Stimulated activated CD4-positive, alpha-beta T cell treated with anti-CD3 and anti-CD28 coated beads, TNF-alpha, amount 100 ng/mL, for 48 hours (primary cell): ENCODE measurements at regions not wholly inside any gene's neighbourhood (a gene's known extent, or its start where the extent isn't known, plus 50 kb on each side); places are given as distances from the start of the nearest gene placed in this dataset.
A peak's percentile ranks its signal among the peaks of the same experiment; 100 is the strongest.

ENCODE experiments used
- DNase-seq, 3 donors: peaks; one replicate each; pipeline ENCODE4 v3.0.0-alpha.2; 2020; ENCODE audit warnings: low read depth in 3 of 3

DNA sequence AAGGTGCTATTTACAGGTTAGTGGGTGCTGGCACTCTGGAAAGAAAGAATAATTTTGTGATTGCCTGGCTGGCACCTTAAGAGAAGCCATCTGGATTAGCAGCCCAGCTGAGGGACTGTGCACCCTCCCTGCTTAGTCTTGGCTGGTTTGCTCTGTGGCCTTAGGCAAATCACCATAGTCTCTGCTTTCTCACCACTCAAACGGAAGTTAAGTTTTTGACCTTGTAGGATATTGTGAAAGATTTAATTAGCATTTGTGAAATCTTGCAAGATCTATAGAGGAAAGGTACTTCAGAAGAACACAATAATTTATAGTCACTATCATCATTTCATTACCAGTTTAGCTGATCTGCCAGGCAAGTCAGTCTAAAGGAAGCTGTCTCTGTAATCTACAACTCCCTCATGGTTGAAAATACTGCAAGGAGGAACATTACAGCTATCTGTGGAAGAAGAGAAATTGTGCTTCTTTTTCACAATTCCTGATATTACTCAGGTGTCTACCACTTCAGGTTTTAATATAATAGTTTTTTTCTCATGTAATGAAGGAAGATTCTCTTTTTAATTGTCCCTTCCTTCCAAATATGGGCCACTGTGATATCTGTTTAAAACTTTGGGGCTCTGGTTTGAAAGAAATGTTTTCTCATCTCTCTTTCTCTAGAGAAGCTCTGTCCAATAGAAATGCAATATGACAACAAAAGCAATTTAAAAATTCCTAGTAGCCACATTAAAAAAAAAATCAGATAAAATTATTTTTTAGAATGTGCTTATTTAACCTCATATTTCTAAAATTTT, 219.6 kb downstream of the PTEN start:
- no peak for DNase-seq

DNA sequence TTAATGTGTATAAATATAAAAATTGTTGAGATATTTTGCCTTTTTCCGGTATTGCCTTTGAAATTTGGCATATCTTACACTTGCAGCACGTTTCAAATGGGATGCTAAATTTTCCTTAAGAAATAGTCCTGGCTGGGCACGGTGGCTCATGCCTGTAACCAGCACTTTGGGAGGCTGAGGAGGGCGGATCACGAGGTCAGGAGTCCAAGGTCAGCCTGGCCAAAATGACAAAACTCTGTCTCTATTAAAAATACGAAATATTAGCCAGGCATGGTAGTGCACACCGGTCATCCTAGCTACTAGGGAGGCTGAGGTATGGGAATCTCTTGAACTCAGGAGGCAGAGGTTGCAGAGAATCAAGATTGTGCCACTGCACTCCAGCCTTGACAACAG, 220.2 kb downstream of the PTEN start:
- no peak for DNase-seq

- DNase-seq, result no peak
These were observed 222.9 kb downstream of the PTEN start for GRCh38 chr10:88086187-88086960.

DNA sequence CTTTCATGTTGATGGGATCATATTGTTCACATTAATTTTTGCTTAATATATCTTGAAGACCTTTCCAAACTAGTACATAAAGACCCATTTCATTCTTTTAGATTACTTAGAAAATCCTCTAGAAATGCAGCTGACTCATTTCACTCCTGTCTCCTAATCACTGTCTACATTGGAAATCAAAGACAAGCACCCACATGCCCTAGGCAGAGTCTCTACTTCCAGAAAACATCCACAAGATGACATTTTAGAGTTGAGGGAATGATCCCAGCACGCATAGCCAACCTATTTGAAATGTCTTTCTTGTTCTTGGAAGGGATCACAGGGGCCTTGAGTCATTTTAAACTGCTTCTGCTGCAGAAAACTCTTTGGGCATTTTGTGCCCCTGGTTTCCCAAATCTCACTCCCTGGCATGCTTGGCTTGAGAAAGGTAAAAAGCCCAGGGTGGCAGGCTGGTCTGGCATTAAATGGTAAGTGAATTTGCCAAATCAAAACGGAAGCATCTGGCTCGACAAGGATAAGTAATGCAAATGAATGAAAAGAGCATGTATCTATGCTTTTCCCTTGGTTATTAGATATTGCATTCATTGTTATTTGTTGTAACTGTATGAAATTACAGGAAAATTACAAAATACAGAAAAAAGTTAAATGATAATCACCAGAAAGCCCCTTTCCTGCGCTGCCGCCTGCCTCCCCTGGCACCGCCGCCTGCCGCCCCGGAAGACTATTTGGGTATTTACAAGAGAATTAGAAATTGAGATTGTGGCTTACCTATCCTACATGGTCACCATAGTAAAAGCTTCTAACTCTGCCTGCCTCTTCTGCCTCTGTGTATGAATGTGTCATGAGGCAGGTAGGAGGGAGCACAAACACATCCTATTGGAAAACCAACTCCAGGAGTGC, 225.3 kb downstream of the PTEN start:
- DNase-seq, result no peak

DNA sequence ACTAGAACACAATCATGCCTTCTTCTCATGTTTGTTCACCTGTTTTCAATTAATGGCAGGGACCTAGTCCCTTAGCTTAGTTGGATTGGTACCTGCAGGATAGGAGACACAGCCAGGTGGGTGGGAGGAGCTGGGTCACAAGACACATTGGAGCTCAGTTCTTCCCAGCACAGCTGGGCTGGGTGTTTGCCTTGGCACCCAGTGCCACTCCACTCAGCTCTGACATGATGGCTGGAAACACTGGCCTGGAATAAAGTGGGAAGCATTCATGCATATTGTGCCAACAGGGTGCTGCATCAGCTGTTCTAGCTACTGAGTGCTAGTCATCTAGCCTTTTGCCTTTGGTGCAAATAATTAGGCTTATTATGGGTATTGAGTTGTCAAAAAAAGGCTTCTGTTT, 226.1 kb downstream of the PTEN start:
- DNase-seq, result no peak

DNA sequence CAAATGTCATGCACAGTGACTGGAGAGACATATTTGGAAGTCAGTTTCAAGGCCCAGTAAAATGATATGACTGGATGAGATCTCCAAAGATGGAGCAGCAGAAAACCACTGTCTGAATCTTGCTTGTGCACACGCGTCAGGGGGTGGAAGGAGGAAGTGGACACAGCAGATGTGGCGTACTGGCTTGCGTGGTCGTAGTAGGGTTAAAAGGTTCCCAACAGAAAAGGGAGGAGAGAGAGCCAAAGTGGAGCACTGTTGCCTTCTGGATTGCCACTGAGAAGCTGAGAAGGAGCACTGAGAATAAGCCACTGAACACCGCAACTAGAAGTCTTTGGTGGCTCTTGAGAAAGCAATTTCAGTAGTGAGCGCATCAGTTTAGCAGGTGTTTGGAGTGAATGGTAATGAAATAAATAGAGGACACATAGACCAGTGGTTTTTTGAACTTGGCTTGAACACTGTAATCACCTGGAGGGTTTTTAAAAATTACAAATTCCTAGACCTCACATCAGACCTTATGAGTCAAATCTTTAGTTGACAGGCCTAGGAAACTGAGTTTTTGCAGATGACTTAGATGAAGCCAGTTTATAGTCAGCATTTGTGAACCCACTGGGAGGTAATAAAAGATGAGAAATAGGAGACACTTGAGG, 227.3 kb downstream of the PTEN start:
- no peak for DNase-seq

DNA sequence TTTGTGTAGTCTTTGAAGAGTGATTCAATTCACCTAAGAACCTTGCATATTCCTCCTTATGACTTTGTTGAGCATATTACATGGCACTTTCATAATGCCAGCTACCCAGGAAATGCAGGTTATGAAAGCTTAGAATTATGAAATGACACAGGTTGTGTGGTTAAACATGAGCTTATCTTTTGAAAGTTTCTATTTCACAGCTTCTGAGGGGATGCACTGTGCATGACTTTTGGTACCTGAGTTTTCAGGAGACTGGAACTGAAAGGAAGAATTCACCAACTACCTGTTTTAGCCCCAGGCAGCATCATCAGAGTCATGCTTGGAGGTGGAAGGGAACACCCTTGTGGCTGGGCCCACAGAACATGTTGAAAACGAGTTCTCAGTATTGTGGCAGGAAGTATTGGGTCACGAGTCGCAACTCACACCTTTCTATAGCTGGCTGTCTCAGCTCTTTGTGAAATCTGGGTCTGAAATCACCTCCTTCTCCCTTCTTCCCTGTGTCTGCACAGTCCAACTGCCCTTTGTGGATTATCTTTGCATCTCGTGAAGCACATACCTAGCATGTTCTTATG, 228.2 kb downstream of the PTEN start:
- DNase-seq, result peak; percentile 48 to 80 (median 57)

DNA sequence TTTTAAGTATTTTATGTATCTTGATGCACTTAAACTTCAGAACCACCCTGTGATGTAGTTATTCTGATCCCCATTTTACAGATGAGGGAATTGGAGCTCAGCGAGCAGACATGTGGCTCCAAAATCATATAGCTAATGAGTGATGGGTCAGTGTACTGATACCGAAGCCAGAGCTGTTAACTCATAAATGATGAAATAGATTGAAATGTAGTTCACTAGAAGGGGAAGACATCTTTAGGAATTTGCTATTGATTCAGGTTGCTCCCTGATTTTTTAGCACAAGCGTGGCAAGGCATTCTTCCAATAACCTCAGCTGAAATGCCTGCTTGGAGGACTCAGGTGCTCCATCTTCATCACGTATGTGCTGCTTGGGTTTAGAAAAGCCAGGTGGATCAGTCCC, 228.8 kb downstream of the PTEN start:
- DNase-seq, result no peak

GRCh38 chr10:88092973-88093372, 229.5 kb downstream of the PTEN start:
- DNase-seq, result no peak

- no peak for DNase-seq
These were observed 231.4 kb downstream of the PTEN start for GRCh38 chr10:88094795-88095194.

- DNase-seq, result no peak
These were observed 231.8 kb downstream of the PTEN start for GRCh38 chr10:88095223-88095721.

DNA sequence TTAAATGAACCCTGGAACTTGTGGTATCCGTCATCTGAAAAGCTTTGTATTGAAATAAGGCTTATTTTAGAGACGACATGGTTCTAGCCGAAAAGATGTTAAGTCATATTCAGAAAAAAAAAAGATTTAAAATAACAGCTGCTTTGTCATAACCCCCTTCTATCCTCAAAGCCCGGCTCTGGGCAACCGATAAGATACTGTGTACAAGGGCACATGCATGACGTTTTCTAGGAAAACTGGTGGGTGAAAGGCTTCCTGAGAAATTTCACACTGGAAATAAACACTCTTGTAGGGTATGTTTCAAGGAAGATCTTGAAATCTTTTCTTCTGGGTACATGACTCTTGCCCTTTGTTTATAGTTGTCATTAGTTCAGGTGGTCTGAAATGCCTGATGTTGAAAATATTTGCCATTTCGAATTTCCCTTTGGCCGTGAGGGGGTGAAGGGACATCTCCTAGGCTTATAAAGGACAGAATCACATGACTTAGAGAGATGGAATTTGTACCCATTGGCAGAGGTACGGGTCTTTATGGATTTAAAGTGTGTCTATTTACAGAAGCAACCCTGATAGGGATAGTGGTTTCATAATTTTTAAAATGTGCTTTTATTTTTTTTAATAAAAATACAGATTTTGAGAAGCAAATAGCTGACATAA, 232.5 kb downstream of the PTEN start:
- DNase-seq, result no peak

GRCh38 chr10:88097092-88097516, 233.7 kb downstream of the PTEN start:
- no peak for DNase-seq

GRCh38 chr10:88097536-88097935, 234.1 kb downstream of the PTEN start:
- no peak for DNase-seq

- no peak for DNase-seq
These were observed 236.9 kb downstream of the PTEN start for GRCh38 chr10:88100281-88100680.

GRCh38 chr10:88101666-88102065, 238.2 kb downstream of the PTEN start:
- DNase-seq, result no peak

- DNase-seq, result no peak
These were observed 240.2 kb downstream of the PTEN start for GRCh38 chr10:88103576-88103975.

DNA sequence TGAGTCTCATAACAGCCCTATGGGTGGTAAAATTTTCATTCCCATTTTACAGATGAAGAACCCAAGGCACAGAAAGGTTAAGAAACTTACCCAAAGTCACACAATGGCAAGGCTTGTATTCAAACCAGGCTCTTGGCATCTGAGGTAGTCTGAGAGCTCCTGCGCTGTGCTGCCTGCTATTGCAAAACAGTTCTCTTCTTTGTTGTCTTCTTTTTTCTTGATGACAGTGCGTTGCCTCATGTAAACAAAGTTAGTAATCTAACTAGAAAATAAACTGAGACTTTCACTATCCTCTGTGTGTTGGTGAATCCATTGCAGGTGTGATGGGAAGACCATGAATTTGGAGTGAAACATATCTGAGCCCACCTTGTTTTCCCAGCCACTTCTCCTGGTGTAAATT, 240.8 kb downstream of the PTEN start:
- DNase-seq, result no peak

DNA sequence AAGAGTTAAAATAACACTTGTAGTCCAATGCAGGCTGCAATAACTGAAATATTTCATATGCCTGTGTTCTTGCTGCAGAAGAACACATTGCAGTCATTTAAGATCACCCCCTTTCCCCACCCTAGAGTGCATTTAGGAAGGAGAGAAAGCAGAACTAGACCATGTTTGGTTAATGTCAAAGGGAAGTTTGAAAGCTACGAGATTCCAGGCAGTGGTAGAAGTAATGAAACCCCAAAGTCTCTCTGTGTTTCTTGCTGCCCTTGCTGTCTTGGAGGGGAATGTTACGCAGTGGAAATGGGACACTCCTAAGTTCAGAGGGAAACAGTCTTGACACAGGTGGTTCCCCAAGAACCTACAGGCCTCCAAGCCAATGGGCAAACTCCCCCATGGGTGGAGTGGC, 242.9 kb downstream of the PTEN start:
- DNase-seq, result no peak

GRCh38 chr10:88107296-88108097, 244.1 kb downstream of the PTEN start:
- DNase-seq, result no peak
